ENCODE measurements at regions not wholly inside any gene's neighbourhood (a gene's known extent, or its start where the extent isn't known, plus 50 kb on each side); places are given as distances from the start of the nearest gene placed in this dataset.

- DNase-seq (ENCODE audit: insufficient read length, low spot score, missing footprints), result no peak
- no peaks in the 10 kb centered on the region for H3K27me3 ChIP-seq (ENCODE audit: insufficient read depth, low read length)
These were observed 289.7 kb upstream of the DNAJC19 start for GRCh38 chr3:181279239-181279565.

GRCh38 chr3:181278468-181279238 is 289.1 kb upstream of the DNAJC19 start:
- no peak for DNase-seq (ENCODE audit: insufficient read length, low spot score, missing footprints)
- no peak for TF ChIP-seq CTCF (IDR thresholded peaks at IDR 0.05; ENCODE audit: extremely low read depth, low read depth, low read length)
- H3K9me3 ChIP-seq (ENCODE audit: low read depth, low read length), result no peaks in the 10 kb centered on the region

More at GRCh38 chr3:181279239-181279565, 289.7 kb upstream of the DNAJC19 start:
- no peaks in the 10 kb centered on the region for H3K9me3 ChIP-seq (ENCODE audit: low read depth, low read length)
- H3K36me3 ChIP-seq (ENCODE audit: insufficient read depth, low read length), result no peaks in the 10 kb centered on the region
- H3K79me2 ChIP-seq (ENCODE audit: insufficient read depth, low read length), result no peaks in the 10 kb centered on the region
- no peaks in the 10 kb centered on the region for H4K20me1 ChIP-seq (ENCODE audit: insufficient read depth, low read length)
- no peak overlapping the region for H2AFZ ChIP-seq (ENCODE audit: low read length)
- no peak overlapping the region for H3K4me3 ChIP-seq (ENCODE audit: insufficient read depth, low read length)
- H3K4me2 ChIP-seq (ENCODE audit: insufficient read depth, low read length), result no peak overlapping the region
- H3K4me1 ChIP-seq (ENCODE audit: insufficient read depth, low read length), result no peaks in the 10 kb centered on the region
- no peak for TF ChIP-seq CTCF (IDR thresholded peaks at IDR 0.05; ENCODE audit: extremely low read depth, low read depth, low read length)
- H3K27ac ChIP-seq (ENCODE audit: low read depth, low read length), result no peak overlapping the region

GRCh38 chr3:181276358-181276896 is 286.9 kb upstream of the DNAJC19 start:
- Histone ChIP-seq H3K4me1 (ENCODE audit: insufficient read depth, low read length) (no peaks in the 10 kb centered on the region), H2AFZ (ENCODE audit: low read length) (no peak overlapping the region)
- TF ChIP-seq CTCF (IDR thresholded peaks at IDR 0.05; ENCODE audit: extremely low read depth, low read depth, low read length), result no peak

More at GRCh38 chr3:181278468-181279238, 289.1 kb upstream of the DNAJC19 start:
- Histone ChIP-seq H3K79me2 (ENCODE audit: insufficient read depth, low read length) (no peaks in the 10 kb centered on the region), H3K4me2 (ENCODE audit: insufficient read depth, low read length) (no peak overlapping the region), H4K20me1 (ENCODE audit: insufficient read depth, low read length) (no peaks in the 10 kb centered on the region), H3K27me3 (ENCODE audit: insufficient read depth, low read length) (no peaks in the 10 kb centered on the region), H3K4me3 (ENCODE audit: insufficient read depth, low read length) (no peak overlapping the region), H3K4me1 (ENCODE audit: insufficient read depth, low read length) (no peaks in the 10 kb centered on the region), H3K27ac (ENCODE audit: low read depth, low read length) (no peak overlapping the region), H2AFZ (ENCODE audit: low read length) (no peak overlapping the region), H3K36me3 (ENCODE audit: insufficient read depth, low read length) (no peaks in the 10 kb centered on the region)

GRCh38 chr3:181274025-181274424 is 284.5 kb upstream of the DNAJC19 start:
- Histone ChIP-seq H3K79me2 (ENCODE audit: insufficient read depth, low read length) (no peaks in the 10 kb centered on the region), H3K9me3 (ENCODE audit: low read depth, low read length) (no peaks in the 10 kb centered on the region), H3K4me1 (ENCODE audit: insufficient read depth, low read length) (no peaks in the 10 kb centered on the region), H3K4me3 (ENCODE audit: insufficient read depth, low read length) (no peak overlapping the region), H3K27ac (ENCODE audit: low read depth, low read length) (no peak overlapping the region), H3K4me2 (ENCODE audit: insufficient read depth, low read length) (no peak overlapping the region), H4K20me1 (ENCODE audit: insufficient read depth, low read length) (no peaks in the 10 kb centered on the region), H2AFZ (ENCODE audit: low read length) (no peak overlapping the region), H3K27me3 (ENCODE audit: insufficient read depth, low read length) (no peaks in the 10 kb centered on the region), H3K36me3 (ENCODE audit: insufficient read depth, low read length) (no peaks in the 10 kb centered on the region)
- TF ChIP-seq CTCF (IDR thresholded peaks at IDR 0.05; ENCODE audit: extremely low read depth, low read depth, low read length), result no peak
- DNase-seq (ENCODE audit: insufficient read length, low spot score, missing footprints), result no peak

More at GRCh38 chr3:181276358-181276896, 286.9 kb upstream of the DNAJC19 start:
- no peak for DNase-seq (ENCODE audit: insufficient read length, low spot score, missing footprints)
- no peaks in the 10 kb centered on the region for H3K79me2 ChIP-seq (ENCODE audit: insufficient read depth, low read length)
- H4K20me1 ChIP-seq (ENCODE audit: insufficient read depth, low read length), result no peaks in the 10 kb centered on the region
- H3K36me3 ChIP-seq (ENCODE audit: insufficient read depth, low read length), result no peaks in the 10 kb centered on the region
- no peak overlapping the region for H3K27ac ChIP-seq (ENCODE audit: low read depth, low read length)
- H3K27me3 ChIP-seq (ENCODE audit: insufficient read depth, low read length), result no peaks in the 10 kb centered on the region
- no peak overlapping the region for H3K4me2 ChIP-seq (ENCODE audit: insufficient read depth, low read length)
- no peaks in the 10 kb centered on the region for H3K9me3 ChIP-seq (ENCODE audit: low read depth, low read length)
- no peak overlapping the region for H3K4me3 ChIP-seq (ENCODE audit: insufficient read depth, low read length)

Measured in osteoblast (primary cell).